A673 (cell line): ENCODE measurements at regions not wholly inside any gene's neighbourhood (a gene's known extent, or its start where the extent isn't known, plus 50 kb on each side); places are given as distances from the start of the nearest gene placed in this dataset.

Experiments
- BruUV-seq: library from RNA; stranded (reverse); fragments of 400-500 nt; replicated peaks from 2 replicates; lab custom pipeline; 2021; lab: Mats Ljungman, UMichigan
- CTCF ChIA-PET: fragments of 300-600 bp; sonication (Branson Sonifier 250); formaldehyde crosslinking; loops from one replicate; lab custom pipeline; 2022; ENCODE audit warnings: antibody characterized with exemption; lab: Charles Lee
- POLR2A ChIA-PET: fragments of 300-600 bp; sonication (Branson Sonifier 250); formaldehyde crosslinking; loops from one replicate; lab custom pipeline; 2022; ENCODE audit warnings: antibody characterized with exemption; ENCODE audit not compliant: low non-redundant PET; lab: Charles Lee
- DNase-seq: peaks from one replicate; pipeline ENCODE4 v3.0.0-alpha.2; 2015; ENCODE audit warnings: low spot score
- H3K27ac ChIP-seq: fragments of 200-600 bp; sonication (generic); 2 replicates; pipeline ENCODE4 v1.5.1; 2016; ENCODE audit warnings: mixed run types, low read depth, mild to moderate bottlenecking, mixed read lengths, antibody characterized with exemption, low read length; ENCODE audit not compliant: poor library complexity, severe bottlenecking
- H3K27me3 ChIP-seq: fragments of 200-600 bp; sonication (generic); replicated peaks from 2 replicates; pipeline ENCODE4 v1.6.1; 2017; ENCODE audit warnings: mixed run types, low read depth, mild to moderate bottlenecking, mixed read lengths, antibody characterized with exemption, low read length; ENCODE audit not compliant: insufficient read depth, poor library complexity
- H3K36me3 ChIP-seq: fragments of 200-600 bp; sonication (generic); 2 replicates; pipeline ENCODE4 v1.6.1; 2016; ENCODE audit warnings: mixed run types, mild to moderate bottlenecking, mixed read lengths, antibody characterized with exemption, low read length; ENCODE audit not compliant: insufficient read depth, poor library complexity, severe bottlenecking
- H3K4me1 ChIP-seq: fragments of 200-600 bp; sonication (generic); 2 replicates; pipeline ENCODE4 v1.6.1; 2017; ENCODE audit warnings: mixed run types, mild to moderate bottlenecking, mixed read lengths, antibody characterized with exemption, low read length; ENCODE audit not compliant: insufficient read depth, poor library complexity, severe bottlenecking
- H3K4me3 ChIP-seq: fragments of 200-600 bp; sonication (generic); 2 replicates; pipeline ENCODE4 v1.5.1; 2016; ENCODE audit warnings: low read depth, mixed run types, mild to moderate bottlenecking, mixed read lengths, low read length; ENCODE audit not compliant: poor library complexity, severe bottlenecking
- H3K9me3 ChIP-seq: fragments of 200-600 bp; sonication (generic); 2 replicates; pipeline ENCODE4 v1.6.1; 2016; ENCODE audit warnings: mixed run types, low read depth, mild to moderate bottlenecking, mixed read lengths, antibody characterized with exemption, low read length; ENCODE audit not compliant: poor library complexity, severe bottlenecking
- EZH2 ChIP-seq: fragments of 200-600 bp; sonication (generic); IDR thresholded peaks from 2 replicates; pipeline ENCODE4 v1.6.1; 2017; ENCODE audit warnings: borderline replicate concordance, low read depth, mild to moderate bottlenecking, mixed read lengths, antibody characterized with exemption, low read length; ENCODE audit not compliant: poor library complexity, severe bottlenecking
- intact Hi-C: fragments of 100-400 bp; cut with micrococcal nuclease; formaldehyde crosslinking; loops from one replicate; pipeline ENCODE4 v1.10.0; 2022; ENCODE audit not compliant: unreplicated experiment
- TF ChIP-seq, protein P1 (sequence below): fragments of 300-800, 200-600 bp; sonication (generic); conservative IDR thresholded peaks from 2 replicates; pipeline ENCODE4 v1.5.1; 2017; ENCODE audit warnings: low read depth, mild to moderate bottlenecking, antibody characterized with exemption, low read length, moderate library complexity, mixed read lengths

DNA sequence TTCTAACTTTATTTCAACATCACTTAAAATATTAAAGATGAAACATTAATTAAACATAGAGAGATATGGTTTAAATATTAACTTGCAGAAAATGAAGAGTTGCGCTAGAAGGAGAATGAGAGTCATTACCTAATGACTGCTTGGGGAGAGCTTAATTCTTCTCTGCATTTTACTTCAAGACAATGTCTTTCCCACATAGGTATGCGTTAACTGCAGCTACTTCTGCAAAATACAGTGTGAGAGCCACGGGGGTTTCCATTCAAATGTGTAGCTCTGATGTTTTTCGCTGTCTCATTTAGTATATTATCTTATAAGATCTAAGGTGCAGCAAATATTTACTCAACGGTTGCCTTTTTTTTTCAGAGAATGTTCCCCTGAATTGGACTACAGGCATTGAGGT is 126.7 kb downstream of the TMX3 start:
- H3K9me3 ChIP-seq, result no peaks in the 10 kb centered on the region
- POLR2A ChIA-PET, result no interaction called here
- no TSS peak for BruUV-seq
- TF ChIP-seq EZH2, result no peak
- TF ChIP-seq, protein P1, sequence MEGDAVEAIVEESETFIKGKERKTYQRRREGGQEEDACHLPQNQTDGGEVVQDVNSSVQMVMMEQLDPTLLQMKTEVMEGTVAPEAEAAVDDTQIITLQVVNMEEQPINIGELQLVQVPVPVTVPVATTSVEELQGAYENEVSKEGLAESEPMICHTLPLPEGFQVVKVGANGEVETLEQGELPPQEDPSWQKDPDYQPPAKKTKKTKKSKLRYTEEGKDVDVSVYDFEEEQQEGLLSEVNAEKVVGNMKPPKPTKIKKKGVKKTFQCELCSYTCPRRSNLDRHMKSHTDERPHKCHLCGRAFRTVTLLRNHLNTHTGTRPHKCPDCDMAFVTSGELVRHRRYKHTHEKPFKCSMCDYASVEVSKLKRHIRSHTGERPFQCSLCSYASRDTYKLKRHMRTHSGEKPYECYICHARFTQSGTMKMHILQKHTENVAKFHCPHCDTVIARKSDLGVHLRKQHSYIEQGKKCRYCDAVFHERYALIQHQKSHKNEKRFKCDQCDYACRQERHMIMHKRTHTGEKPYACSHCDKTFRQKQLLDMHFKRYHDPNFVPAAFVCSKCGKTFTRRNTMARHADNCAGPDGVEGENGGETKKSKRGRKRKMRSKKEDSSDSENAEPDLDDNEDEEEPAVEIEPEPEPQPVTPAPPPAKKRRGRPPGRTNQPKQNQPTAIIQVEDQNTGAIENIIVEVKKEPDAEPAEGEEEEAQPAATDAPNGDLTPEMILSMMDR, result no peak
- intact Hi-C loops, result no loop called here
- CTCF ChIA-PET, result no interaction called here
- DNase-seq, result no peak
- no peak overlapping the region for H3K4me3 ChIP-seq
- no peak overlapping the region for H3K27ac ChIP-seq
- no peaks in the 10 kb centered on the region for H3K36me3 ChIP-seq
- H3K27me3 ChIP-seq, result no peaks in the 10 kb centered on the region
- peaks cover 6% of the 10 kb centered on the region for H3K4me1 ChIP-seq

DNA sequence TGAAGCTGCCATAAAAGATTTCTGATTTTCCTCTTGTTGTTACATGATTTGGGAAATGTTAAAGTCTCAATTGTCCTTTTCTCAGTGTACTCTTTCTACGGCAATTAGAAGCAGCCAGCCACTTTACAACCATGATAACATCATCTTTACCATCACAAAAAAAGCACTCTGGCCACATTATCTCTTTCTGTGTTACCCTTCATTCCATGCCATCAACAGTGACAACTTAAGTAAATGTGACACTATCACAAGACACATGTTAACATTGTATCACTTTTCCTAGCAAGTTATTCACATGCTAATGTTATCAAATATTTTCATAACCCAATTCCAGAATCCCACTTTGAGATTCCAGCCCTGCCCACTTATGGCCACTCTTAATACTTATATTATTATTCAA is 131.2 kb downstream of the TMX3 start:
- POLR2A ChIA-PET, result no interaction called here
- intact Hi-C loops, result no loop called here
- Histone ChIP-seq H3K4me3 (no peak overlapping the region), H3K4me1 (peaks cover 6% of the 10 kb centered on the region), H3K27me3 (no peaks in the 10 kb centered on the region), H3K9me3 (no peaks in the 10 kb centered on the region), H3K36me3 (no peaks in the 10 kb centered on the region), H3K27ac (no peak overlapping the region)
- TF ChIP-seq, protein P1, result no peak
- TF ChIP-seq EZH2, result no peak
- CTCF ChIA-PET, result no interaction called here
- DNase-seq, result no peak
- BruUV-seq, result no TSS peak

DNA sequence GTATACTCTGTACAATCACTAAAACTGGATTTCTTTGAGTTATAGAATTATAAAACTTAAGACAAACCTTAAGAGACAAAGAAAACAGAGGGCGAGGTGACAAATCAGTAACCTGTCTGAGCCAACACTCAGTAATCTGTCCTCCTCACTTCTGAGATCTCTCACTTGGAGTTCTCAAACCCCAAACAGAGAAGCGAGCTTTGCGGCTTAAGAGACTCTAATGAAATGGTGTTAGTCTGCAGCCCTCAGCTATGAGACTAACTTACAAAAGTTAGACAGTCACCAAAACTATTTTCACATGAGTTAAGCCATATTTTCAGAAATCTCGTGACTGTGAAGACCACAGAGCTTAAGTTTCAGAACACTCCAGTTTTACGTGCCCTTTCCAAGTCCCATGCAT is 140.6 kb downstream of the TMX3 start:
- peaks cover 4% of the 10 kb centered on the region for H3K9me3 ChIP-seq
- POLR2A ChIA-PET, result no interaction called here
- H3K36me3 ChIP-seq, result no peaks in the 10 kb centered on the region
- H3K27ac ChIP-seq, result no peak overlapping the region
- no peak for DNase-seq
- TF ChIP-seq, protein P1, result no peak
- no peak for TF ChIP-seq EZH2
- CTCF ChIA-PET, result no interaction called here
- H3K4me3 ChIP-seq, result no peak overlapping the region
- no peaks in the 10 kb centered on the region for H3K27me3 ChIP-seq
- no peaks in the 10 kb centered on the region for H3K4me1 ChIP-seq
- intact Hi-C loops, result no loop called here
- BruUV-seq, result no TSS peak
